ENCODE measurements at regions not wholly inside any gene's neighbourhood (a gene's known extent, or its start where the extent isn't known, plus 50 kb on each side); places are given as distances from the start of the nearest gene placed in this dataset.

DNA sequence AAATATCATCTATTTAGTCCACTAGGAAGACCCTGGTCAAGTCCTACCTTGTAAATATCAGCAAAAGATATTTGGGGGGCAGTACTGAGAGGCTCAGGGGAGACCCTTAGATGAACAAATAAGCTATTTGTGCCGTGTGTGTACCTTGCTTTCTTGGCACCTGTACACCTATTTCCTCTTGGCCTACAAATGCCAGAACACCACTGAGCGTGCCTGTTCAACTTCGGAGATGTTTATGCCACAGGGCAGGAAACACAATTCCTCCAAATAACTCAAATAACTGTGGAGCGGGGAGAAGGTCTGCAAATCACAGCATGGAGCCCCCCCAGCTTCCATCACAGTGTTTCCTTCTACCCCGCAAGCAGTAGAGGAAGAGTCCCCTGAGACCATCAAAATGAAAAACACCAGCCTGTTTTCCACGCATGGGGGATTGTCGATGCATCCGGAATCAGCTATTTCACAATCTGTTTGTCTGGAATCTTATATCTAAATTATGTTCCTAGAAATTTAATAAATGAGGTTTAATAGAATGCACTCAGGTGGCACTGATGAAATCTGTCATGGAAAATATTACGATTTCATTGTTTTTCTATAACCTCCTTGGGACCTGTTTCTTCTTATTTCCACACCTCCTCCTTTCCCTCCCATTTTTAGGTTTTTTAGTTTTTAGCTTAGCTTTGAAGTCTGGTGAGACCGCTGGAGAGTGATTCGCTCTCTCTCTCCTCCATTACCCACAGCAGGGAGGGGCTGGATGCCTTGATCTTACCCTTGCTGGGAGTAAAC is 254.0 kb upstream of the SRRM4 start:
- TF ChIP-seq STAT1 (IDR thresholded peaks at IDR 0.05; ENCODE audit: unreplicated experiment) = no peak
- TF ChIP-seq POLR2AphosphoS5 (IDR thresholded peaks at IDR 0.05; ENCODE audit: low read depth) = no peak
- no peak for TF ChIP-seq CTCF (conservative IDR thresholded peaks at IDR 0.05; ENCODE audit: low read depth in 2 of 2)
- TF ChIP-seq EZH2phosphoT487 (IDR thresholded peaks at IDR 0.05; ENCODE audit: unreplicated experiment) = no peak
- no peak for TF ChIP-seq REST (IDR thresholded peaks at IDR 0.05; ENCODE audit: unreplicated experiment)
- TF ChIP-seq EZH2 (IDR thresholded peaks at IDR 0.05; ENCODE audit: low read depth, unreplicated experiment) = no peak
- no peak for TF ChIP-seq CREB1 (CRISPR knock-in tag; IDR thresholded peaks at IDR 0.05; ENCODE audit: low read depth)
- TF ChIP-seq ZNF114 (CRISPR knock-in tag; IDR thresholded peaks at IDR 0.05) = no peak
- TF ChIP-seq JUNB (IDR thresholded peaks at IDR 0.05; ENCODE audit: unreplicated experiment) = no peak
- TF ChIP-seq, protein P1, sequence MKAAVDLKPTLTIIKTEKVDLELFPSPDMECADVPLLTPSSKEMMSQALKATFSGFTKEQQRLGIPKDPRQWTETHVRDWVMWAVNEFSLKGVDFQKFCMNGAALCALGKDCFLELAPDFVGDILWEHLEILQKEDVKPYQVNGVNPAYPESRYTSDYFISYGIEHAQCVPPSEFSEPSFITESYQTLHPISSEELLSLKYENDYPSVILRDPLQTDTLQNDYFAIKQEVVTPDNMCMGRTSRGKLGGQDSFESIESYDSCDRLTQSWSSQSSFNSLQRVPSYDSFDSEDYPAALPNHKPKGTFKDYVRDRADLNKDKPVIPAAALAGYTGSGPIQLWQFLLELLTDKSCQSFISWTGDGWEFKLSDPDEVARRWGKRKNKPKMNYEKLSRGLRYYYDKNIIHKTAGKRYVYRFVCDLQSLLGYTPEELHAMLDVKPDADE (IDR thresholded peaks at IDR 0.05) = no peak
- no peak for TF ChIP-seq ZNF331 (CRISPR knock-in tag; IDR thresholded peaks at IDR 0.05; ENCODE audit: low read depth)

All from GM23338 (cell line).